Forelimb muscle (tissue), 1 donor: ENCODE measurements at regions not wholly inside any gene's neighbourhood (a gene's known extent, or its start where the extent isn't known, plus 50 kb on each side); places are given as distances from the start of the nearest gene placed in this dataset.
"Not testable (repeated sequence)": the region's sequence is repeated elsewhere in the genome, so short reads cannot be mapped to it uniquely, and the experiment has no call there.

Experiments used
- DNase-seq: peaks from one replicate; pipeline ENCODE4 v3.0.0-alpha.2; 2013; ENCODE audit warnings: low read depth

DNA sequence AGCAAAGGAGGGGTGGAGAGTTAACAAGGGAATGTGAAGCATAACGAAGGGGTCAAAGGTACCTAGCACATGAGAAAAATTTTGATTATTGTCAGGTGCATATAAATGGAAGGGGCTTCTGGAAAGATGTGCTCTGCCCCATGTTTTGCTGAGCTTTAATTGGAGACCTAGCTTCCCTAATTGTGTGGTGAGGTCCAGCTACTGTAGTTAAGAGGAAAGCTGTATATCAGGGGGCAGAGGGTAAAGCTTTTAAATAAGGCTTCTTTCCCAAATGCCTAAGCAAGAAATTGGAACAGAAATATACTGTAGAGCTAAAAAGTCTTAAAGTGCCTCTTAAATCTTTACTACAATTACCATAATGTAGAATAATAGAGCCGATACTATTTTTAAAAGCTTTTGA is 267.2 kb downstream of the MAT2B start:
- no peak for DNase-seq

DNA sequence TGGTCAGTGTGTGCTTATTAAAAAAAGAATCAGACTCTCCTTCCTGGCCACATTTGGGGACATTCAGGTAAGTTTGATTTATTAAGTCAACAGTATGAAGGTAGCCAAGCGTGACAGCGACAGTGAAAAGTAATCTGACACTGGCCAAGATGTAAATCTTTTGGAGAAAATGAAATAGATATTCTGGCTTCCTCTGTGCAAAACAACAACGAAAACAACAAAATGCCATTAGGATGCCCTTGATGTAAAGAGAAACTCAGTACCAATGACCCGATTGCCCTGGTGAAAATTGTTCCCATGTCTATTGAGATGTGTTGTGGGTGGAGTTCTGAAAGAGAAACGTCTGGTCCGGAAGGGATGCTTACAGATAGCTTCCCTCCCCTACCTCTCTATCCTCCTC is 267.8 kb downstream of the MAT2B start:
- DNase-seq, result no peak

DNA sequence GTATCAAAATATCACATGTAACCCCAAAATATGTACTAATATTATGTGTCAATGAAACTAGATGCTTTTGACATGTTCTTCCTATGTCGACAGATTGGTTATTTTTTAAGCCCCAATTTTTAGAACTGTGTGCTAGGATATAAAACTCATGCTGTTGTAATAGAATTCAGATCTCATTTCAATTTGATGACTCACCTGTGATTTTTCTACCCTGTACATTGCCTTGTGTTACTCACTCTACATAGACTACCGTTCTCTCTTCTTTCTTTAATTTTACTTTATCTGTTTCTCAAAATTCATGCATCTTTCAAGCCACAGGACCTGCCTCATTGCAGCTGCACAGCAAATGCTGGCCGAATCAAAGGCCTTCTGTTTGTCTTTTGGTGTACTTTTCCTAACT is 284.5 kb downstream of the MAT2B start:
- no peak for DNase-seq

DNA sequence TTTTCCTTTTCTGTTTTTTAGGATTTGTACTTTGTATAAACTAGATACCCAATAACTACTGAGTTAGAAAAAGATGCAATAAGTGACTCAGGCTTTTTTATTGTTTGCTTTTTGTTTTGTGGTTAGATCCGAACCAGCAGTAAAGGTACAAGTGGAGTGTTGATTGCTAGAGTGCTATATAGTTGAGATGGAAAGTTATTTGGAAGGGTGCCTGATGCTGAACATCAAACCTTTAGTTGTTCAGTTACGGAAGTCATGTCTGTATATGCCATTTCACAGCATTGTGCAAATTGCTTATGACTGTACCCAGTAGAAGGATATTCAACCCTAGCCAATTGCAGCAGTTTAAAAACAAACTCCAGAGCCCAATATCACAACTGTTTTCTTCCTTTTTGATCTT is 285.1 kb downstream of the MAT2B start:
- no peak for DNase-seq

DNA sequence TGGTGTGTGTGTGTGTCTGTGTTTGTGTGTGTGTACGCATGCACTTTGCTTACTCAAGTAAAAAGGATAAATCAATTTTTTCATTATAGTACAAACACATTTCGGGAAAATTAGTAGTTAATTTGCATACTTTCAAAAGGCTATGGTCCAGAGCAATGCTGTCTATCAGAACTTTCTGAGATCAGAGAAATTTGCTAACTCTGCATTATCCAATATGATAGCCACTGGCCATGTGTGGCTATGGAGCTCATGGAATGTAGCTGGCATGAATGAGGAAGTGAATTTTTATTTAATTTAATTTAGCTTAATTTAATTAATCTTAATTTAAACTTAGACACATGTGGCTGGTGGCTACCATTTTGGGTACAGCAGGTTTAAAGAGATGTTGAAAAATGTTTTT is 289.6 kb downstream of the MAT2B start:
- no peak for DNase-seq

DNA sequence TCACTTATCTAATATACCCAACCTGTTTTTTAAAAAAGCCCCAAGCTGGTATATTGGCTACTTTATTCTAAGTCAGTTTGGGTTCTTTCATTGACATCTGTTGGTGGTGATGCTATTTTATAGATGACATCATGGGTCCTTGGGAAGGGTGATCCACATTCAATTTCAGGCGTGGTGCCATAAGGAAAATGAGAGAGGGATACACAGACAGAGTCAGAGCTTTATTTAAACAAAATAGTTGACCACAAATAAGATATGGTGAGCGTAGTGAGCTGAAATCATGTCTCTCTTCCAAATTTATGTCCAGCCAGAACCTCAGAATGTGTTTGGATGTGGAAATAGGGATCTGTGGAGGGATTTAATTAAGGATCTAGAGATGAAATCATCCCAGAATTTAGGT is 302.4 kb downstream of the MAT2B start:
- DNase-seq, result no peak

DNA sequence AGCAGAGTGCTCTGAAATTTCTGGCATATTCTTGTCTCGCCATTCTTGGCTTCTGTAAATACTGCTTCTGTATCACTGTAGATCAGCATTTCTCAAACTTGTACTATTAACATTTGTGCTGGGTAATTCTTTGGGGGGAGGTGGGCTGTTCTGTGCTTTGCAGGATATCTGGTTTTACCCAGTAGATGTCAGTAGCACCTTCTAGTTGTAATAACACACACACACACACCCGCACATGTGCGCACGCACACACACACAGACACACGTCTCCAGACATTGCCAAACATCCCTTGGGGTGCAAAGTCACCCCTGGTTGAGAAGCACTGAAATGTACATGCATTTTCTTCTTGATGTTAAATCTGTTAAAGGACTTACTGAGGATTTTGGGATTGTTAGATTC is 304.1 kb downstream of the MAT2B start:
- no peak for DNase-seq

DNA sequence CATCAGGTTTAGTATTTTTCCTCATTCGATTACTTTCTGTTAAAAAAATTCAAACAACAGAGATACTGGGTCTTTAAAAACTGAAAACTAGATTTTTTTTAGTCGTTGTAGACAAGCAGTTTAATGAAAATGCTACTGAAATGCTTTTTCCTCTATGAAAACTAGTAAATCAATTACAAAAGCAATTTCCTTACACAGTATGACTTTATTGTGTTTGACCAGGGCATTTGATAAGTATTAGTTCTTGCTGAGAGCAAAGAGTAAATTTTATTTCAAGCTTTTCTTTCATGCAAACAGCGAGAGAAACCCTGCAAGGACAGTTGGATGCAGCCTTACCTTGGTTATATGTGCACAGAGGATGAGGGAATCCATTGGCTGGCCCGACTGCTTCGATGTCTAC is 308.5 kb downstream of the MAT2B start:
- DNase-seq, result no peak

DNA sequence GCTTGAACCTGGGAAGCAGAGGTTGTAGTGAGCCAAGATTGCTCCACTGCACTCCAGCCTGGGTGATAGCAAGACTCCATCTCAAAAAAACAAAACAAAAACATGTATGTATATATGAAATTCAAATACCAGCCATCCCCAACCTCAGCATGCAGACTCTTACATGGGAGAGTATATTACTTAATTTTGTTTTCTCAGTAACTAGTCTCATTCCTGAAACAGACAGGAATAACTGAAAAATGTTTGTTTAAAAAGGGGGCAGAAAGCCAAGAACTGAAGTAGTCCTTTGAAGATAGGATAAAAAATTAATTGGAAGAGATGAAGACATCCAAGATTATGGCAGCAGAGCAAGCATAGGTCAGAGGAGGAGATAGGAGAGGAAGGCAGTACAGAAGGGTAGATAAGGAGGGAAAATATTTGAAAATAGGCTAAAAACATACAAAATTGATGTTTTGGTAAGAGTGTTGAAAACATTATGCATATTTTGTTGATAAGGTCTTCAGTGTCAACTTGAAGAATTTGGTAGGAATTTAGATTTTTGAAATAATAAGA is 309.9 kb downstream of the MAT2B start:
- no peak for DNase-seq

DNA sequence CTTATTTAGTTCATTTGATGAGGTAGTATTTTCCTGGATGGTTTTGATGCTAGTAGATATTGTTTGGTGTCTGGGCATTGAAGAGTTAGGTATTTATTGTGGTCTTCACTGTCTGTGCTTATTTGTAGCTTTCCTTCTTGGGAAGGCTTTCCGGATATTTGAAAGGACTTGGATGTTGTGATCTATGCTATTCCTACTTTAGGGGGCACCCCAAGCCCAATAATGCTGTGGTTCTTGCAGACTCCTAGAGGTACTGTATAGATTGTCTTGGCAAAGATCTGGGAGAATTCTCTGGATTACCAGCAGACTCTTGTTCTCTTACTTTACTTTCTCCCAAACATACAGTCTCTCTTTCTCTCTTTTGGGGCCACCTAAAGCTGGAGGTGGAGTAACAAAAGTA is 315.7 kb downstream of the MAT2B start:
- DNase-seq, result no peak

DNA sequence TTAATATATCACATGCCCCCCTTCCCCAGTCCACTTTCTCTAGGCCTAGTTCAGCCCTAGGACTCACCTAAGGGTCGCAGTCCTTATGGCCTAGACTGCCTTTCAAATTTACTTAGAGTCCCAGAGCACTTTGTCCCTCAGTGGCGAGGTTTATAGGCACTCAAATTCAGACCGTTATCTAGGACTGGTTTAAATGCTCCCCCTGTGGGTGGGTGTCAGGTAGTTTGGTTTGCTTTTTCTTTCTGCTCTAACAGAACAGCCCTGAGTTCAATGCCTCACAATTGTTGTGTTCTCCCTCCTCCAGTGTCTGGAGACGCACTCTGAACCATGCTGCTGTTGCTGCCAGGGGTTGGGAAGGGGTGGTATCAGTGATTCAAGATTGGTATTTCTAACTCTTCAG is 317.1 kb downstream of the MAT2B start:
- DNase-seq, result no peak

DNA sequence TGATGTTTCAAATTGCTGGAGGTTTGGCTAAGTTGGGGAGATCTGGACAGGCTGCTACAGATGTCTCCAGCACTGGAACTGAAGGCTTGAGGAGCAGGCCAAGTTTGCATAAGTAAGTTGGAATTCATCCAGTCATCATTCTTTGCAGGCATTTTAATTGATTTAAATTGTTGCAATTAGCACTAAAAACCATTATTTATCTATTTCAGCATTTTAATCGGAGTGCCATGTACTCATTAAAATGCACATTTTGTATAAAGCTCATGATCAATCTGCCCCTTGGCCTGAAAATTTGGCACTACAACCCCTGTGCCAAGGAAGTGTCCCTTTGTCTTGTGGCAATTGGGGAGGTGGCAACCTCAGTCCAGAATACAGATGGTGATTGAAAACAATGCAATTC is 320.2 kb downstream of the MAT2B start:
- DNase-seq, result no peak

DNA sequence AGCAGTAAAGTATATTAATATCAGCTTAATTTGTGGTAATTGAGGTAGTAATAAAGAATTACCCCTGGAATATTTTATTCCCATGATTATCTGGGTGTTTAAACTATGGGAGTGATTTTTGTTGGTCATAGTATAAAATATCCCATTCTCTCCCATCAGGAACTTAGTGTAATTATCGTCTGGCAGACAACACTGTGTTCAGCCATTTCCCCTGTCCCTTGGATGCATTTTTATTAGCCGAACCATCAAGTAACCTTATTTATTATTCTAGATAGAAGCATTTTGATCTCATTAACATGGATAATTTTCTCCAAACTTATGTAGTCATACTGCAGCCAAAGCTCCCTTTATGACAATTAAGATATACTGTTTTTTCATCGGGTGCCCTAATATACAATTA is 320.8 kb downstream of the MAT2B start:
- DNase-seq, result no peak

DNA sequence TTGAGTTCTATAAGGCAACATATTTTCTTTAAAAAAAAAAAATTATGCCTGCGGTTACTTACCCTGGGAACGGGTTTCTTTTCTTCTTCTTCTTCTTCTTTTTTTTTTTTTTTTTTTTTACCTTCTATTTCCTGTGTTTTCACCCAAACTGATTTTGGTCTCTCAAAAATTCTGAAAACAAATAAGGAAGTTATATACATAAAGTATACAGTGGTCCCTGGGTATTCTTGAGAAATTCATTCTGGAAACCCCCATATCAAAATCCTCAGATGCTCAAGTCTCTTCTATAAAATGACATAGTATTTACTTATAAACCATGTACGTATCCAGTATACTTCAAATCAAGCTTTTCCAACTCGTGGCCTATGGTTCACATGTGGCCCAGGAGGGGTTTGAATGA is 326.7 kb downstream of the MAT2B start:
- no peak for DNase-seq

DNA sequence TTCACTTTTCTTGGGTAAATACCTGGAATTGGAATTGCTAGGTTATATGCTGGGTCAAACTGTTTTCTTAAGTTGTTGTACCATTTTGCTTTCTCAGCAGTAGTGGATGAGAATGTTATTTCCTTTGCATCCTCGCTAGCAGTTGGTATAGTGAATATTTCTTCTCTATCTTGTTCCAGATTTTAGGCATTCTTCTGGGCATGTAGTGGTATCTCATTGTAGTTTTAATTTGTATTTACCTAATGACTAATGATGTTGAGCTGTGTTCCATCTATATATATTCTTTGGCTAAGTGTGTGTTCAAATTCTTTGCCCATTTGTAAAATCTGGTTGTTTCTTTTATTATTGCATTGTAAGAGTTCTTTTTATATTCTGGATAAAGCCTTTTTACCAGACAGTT is 333.3 kb downstream of the MAT2B start:
- no peak for DNase-seq

DNA sequence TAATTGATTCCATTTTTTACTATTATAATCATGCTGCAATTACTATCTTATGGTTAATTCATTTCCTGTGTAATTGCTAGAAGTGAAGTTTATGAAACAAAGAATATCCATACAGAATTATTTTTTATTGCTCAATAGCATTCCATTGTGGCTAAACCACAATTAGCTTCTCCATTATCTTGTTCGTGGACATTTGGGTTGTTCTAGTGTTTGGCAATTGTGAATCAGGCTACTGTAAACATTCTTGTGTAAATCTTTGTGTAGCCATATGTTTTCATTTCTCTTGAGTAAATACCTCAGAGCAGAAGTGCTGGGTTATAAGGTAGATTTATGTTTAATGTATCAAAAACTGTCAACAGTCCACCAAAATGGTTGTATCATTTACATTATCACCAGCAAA is 341.1 kb downstream of the MAT2B start:
- DNase-seq, result no peak

DNA sequence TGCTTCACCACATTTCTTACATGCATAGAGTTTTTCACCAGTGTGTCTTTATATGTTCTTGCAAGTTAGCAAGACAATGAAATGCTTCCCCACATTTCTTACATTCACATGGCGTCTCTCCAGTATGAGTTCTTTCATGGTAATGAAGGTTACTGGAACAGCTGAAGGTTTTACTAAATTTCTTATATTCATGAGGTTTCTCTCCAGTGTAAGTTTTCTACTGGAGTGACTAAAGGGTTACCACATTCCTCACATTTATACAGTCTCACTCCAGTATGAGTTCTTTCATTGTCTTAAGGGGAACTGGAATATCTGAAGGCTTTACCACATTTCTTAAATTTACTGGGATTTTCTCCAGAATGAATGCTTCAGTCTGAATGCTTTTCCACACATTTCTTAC is 350.3 kb downstream of the MAT2B start:
- no peak for DNase-seq

DNA sequence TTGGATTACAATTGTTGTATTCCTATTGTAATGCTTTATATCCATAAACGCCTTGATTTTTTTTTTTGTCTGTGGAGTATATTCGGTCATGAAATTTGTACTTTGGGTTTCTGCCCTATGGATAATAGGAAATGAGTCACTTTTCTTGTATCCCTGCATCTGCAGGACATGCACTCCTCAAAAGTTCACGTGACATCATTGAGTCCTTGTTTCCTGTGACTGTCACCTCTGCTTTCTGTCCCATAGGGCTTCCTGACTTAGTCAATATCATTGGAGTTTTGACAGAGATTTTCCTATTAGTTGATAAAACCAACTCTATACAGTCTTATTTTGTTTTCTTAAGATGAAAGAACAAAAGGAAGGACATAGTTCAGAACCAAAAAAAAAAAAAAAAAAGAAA is 356.3 kb downstream of the MAT2B start:
- DNase-seq, result no peak

DNA sequence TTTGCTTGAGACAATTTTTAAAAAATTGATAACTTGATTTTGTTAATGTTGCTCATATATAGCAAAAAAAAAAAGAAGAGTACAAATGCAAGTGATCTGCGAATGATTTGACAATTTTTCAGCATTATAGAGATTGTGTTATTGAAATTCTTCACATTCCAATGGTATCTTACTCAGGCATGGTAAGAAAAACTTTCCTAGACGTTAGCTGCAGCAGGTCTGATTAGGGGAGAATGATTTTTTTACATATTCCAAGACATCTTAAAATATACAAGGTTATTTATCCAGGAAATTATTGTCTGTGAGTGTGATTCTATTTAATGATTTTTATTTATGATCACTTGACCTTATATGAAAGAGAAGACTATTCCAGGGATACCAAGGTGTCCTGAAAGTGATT is 361.9 kb downstream of the MAT2B start:
- no peak for DNase-seq

DNA sequence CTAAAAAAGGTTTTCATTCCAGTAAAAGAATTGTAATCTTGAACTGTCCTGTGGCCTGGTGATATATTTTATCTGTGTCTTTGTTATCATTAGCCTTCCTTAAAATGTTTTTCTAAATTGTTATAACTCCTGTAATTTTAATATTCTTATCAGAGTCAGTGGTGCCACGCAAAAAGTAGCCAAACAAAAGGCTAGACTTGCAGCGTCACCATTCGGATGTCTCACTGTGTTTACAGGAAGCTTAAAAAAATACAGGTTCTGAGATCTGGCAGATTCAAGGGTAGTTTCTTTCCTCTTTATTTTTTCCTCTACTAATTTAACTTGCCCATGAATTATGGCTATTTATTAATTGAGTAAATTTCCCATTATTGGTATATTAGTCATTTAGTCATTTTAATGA is 362.3 kb downstream of the MAT2B start:
- no peak for DNase-seq

DNA sequence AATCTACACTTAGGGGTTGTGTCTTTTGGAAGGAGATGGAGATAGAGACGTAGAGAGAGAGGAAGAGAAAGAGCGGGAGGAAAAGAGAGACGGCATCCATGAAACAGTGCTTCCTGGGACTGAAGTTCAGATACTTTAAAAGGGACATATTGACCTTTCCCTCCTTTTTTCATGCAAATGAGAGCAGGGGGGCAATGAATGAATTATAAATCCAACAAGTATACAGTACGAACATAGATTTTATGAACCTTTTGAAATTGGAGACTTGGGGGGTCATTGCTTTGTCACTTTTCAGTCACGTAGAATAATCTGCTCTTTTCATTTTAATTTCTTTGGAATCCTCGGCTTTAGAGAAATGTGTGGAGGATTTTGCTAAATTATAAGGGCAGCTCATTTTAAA is 364.2 kb downstream of the MAT2B start:
- no peak for DNase-seq

DNA sequence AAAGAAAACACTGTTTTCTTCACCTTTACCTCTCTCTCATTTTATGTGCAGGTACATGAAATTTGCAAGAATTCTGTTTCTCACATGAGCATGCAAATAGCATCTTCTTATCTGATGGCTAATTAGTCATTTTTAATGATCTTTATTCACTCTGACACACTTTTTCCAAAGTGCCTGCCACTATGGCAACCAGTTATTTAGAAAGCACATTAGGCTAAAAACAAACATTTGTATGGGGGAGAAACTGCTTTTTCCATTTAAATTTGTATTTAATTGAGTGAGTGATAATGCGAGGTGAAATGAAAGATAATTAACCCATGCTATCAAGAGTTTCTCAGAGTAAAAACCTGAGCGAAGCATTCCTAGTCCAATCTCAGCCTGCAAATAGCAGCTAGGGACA is 365.0 kb downstream of the MAT2B start:
- DNase-seq, result no peak

DNA sequence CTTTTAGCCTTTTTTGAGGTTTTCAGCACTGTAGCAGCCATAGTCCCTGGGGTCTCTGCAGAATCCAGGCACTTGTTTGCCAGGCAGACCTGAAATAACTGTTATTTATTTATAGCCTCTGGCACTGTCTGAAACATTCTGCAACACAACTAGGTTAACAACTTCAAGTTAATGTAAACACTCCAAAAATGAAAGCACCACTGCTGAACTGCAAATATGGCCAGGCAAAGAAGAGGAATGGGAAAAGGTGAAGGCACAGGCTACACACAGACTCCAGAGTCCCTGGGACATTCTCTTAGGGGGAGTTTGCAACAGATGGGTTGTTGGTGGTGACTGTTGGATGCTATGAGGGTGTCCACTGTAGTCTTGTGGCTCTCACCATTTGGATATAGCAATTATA is 369.0 kb downstream of the MAT2B start:
- DNase-seq, result no peak

DNA sequence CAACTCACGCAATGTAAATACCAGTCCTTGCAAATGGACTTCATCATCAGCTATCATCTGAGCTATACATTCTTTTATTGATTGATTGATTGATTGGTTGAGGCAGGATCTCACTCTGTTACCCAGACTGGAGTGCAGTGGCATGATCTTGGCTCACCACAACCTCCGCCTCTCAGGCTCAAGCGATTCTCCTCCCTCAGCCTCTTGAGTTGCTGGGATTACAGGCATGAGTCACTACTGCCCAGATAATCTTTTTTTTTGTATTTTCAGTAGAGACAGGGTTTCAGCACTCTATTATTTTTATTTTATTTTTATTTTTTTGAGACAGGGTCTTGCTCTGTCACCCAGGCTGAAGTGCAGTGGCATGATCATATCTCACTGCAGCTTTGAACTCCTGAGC is 369.5 kb downstream of the MAT2B start:
- DNase-seq, result not testable (repeated sequence)

DNA sequence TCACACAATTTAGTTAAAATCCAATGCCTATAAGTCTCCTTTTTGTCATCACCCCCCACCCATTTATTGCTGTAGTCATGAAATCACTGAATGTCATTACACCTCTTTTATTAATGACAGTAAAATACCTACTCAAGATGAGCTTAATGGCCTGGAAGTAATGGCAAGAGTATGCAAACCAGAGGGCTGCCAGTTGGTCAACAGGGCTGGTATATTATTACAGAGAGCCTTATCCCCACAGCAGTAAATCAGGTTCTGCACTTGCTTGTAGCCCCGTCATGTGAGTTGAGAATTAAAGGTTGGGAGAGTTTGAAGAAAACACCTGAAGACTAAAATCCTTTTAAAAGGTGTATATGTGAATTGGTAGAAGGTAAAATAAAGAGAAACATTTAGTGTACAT is 372.4 kb downstream of the MAT2B start:
- DNase-seq, result no peak
